GM12878 (cell line): ENCODE measurements at regions not wholly inside any gene's neighbourhood (a gene's known extent, or its start where the extent isn't known, plus 50 kb on each side); places are given as distances from the start of the nearest gene placed in this dataset.

Source experiments
- ATAC-seq: fragments of 200-7000 bp; cut with Tn5 transposase; 3 replicates; pipeline ENCODE4 v1.9.1; 2020; ENCODE audit warnings: mild to moderate bottlenecking, moderate library complexity
- BruUV-seq: library from RNA; stranded (reverse); fragments of 400-500 nt; replicated peaks from 2 replicates; lab custom pipeline; 2021; lab: Mats Ljungman, UMichigan
- CTCF ChIA-PET: fragments of 300-600 bp; sonication (Branson Sonifier 250); formaldehyde crosslinking; extraction: SDS; loops from one replicate; lab custom pipeline; 2021; ENCODE audit warnings: inconsistent platforms; lab: Yijun Ruan, JAX
- POLR2A ChIA-PET: fragments of 350-600 bp; formaldehyde crosslinking; extraction: SDS; loops from one replicate; lab custom pipeline; 2021; ENCODE audit warnings: inconsistent platforms; lab: Charles Lee
- RAD21 ChIA-PET: fragments of 300-600 bp; sonication (Branson Sonifier 250); formaldehyde crosslinking; loops from one replicate; lab custom pipeline; 2023; ENCODE audit warnings: antibody characterized with exemption; ENCODE audit not compliant: unreplicated experiment; lab: Charles Lee
- SMC1A ChIA-PET: fragments of 300-600 bp; sonication (Branson Sonifier 250); formaldehyde crosslinking; loops from one replicate; lab custom pipeline; 2023; ENCODE audit not compliant: unreplicated experiment, uncharacterized antibody; lab: Charles Lee
- DNase-seq: peaks from one replicate; pipeline ENCODE4 v3.0.0-alpha.2; 2011; ENCODE audit warnings: low read depth, low spot score
- FAIRE-seq: peaks from 3 replicates; lab custom pipeline; 2011; peaks lifted over from hg19 to GRCh38; lab: Jason Lieb, UNC
- H2AFZ ChIP-seq: 2 replicates; pipeline ENCODE4 v1.6.0; 2011; ENCODE audit warnings: low read depth, low read length, control low read depth; ENCODE audit not compliant: control insufficient read depth
- H3K27ac ChIP-seq: 2 replicates; pipeline ENCODE4 v1.5.1; 2011; ENCODE audit warnings: control low read depth; ENCODE audit not compliant: control insufficient read depth, insufficient read depth
- H3K27me3 ChIP-seq, 2 experiments: replicated peaks in 1 of 2; 2 replicates each; pipeline versions ENCODE4 v1.6.0 to v1.6.1; 2011; ENCODE audit warnings: low read length in 1 of 2; ENCODE audit not compliant: control insufficient read depth in 2 of 2, insufficient read depth in 2 of 2
- H3K36me3 ChIP-seq, 2 experiments: 2 replicates each; pipeline ENCODE4 v1.5.1; 2011; ENCODE audit warnings: low read length in 1 of 2; ENCODE audit not compliant: control insufficient read depth in 2 of 2, insufficient read depth in 2 of 2
- H3K4me1 ChIP-seq: 2 replicates; pipeline ENCODE4 v1.6.1; 2011; ENCODE audit warnings: mild to moderate bottlenecking, low read length, moderate library complexity, mixed read lengths; ENCODE audit not compliant: control insufficient read depth, insufficient read depth
- H3K4me2 ChIP-seq: 2 replicates; pipeline ENCODE4 v1.6.0; 2011; ENCODE audit warnings: control low read depth; ENCODE audit not compliant: control insufficient read depth, insufficient read depth
- H3K4me3 ChIP-seq: fragments of 200-600 bp; sonication (generic); 2 replicates; pipeline ENCODE4 v1.5.1; 2016
- H3K79me2 ChIP-seq: 2 replicates; pipeline ENCODE4 v1.6.0; 2011; ENCODE audit warnings: low read length; ENCODE audit not compliant: control insufficient read depth, insufficient read depth
- H3K9ac ChIP-seq: 2 replicates; pipeline ENCODE4 v1.8.0; 2011; ENCODE audit warnings: low read length, control low read depth, mixed read lengths; ENCODE audit not compliant: control insufficient read depth, insufficient read depth
- H3K9me3 ChIP-seq: replicated peaks from 3 replicates; pipeline ENCODE4 v1.5.1; 2011; ENCODE audit warnings: mild to moderate bottlenecking, low read length; ENCODE audit not compliant: control insufficient read depth, insufficient read depth
- H4K20me1 ChIP-seq: 2 replicates; pipeline ENCODE4 v1.6.0; 2011; ENCODE audit not compliant: control insufficient read depth, insufficient read depth
- CHD1 ChIP-seq: IDR thresholded peaks from 2 replicates; pipeline ENCODE4 v1.6.1; 2012; ENCODE audit warnings: low read depth, low read length, improper control_type of control experiment
- EGR1 ChIP-seq, 2 experiments: IDR thresholded peaks; 1 replicate in 1 of 2; 2 replicates in 1 of 2; pipeline ENCODE4 v1.6.1; 2011 to 2012; ENCODE audit warnings: low read depth in 2 of 2, low read length in 2 of 2, borderline replicate concordance in 1 of 2, mild to moderate bottlenecking in 1 of 2, moderate library complexity in 1 of 2
- HCFC1 ChIP-seq: fragments of 150-350 bp; IDR thresholded peaks from 2 replicates; pipeline ENCODE4 v1.6.1; 2014; ENCODE audit warnings: low read length
- IKZF1 ChIP-seq: fragments of 450-650 bp; conservative IDR thresholded peaks from 2 replicates; pipeline ENCODE4 v1.6.1; 2017; ENCODE audit warnings: antibody characterized with exemption, mild to moderate bottlenecking
- MEF2A ChIP-seq: IDR thresholded peaks from 2 replicates; pipeline ENCODE4 v1.6.1; 2011; ENCODE audit warnings: low read depth, mild to moderate bottlenecking, low read length, moderate library complexity; ENCODE audit not compliant: insufficient read depth
- NR2C1 ChIP-seq: fragments of 450-650 bp; IDR thresholded peaks from 2 replicates; pipeline ENCODE4 v1.6.1; 2017; ENCODE audit warnings: antibody characterized with exemption, mild to moderate bottlenecking, moderate library complexity
- NR2C2 ChIP-seq: IDR thresholded peaks from 2 replicates; pipeline ENCODE4 v1.6.1; 2011; ENCODE audit warnings: borderline replicate concordance, low read depth; ENCODE audit not compliant: control insufficient read depth, insufficient read length
- RAD21 ChIP-seq: IDR thresholded peaks from 2 replicates; pipeline ENCODE4 v1.6.1; 2011; ENCODE audit warnings: mild to moderate bottlenecking, low read depth, low read length, moderate library complexity; ENCODE audit not compliant: insufficient read depth
- RB1 ChIP-seq: fragments of 450-650 bp; formaldehyde crosslinking; IDR thresholded peaks from 2 replicates; pipeline ENCODE4 v1.6.1; 2017; ENCODE audit warnings: mild to moderate bottlenecking, borderline replicate concordance
- SIN3A ChIP-seq: IDR thresholded peaks from 2 replicates; pipeline ENCODE4 v1.6.1; 2012; ENCODE audit warnings: low read depth, low read length, improper control_type of control experiment
- SPI1 ChIP-seq: IDR thresholded peaks from 2 replicates; pipeline ENCODE4 v1.6.1; 2011; ENCODE audit warnings: low read depth, mild to moderate bottlenecking, low read length, moderate library complexity, borderline replicate concordance; ENCODE audit not compliant: insufficient read depth
- SREBF2 ChIP-seq: IDR thresholded peaks from 2 replicates; pipeline ENCODE4 v1.6.1; 2012; ENCODE audit warnings: mild to moderate bottlenecking, low read length
- YBX1 ChIP-seq: fragments of 450-650 bp; IDR thresholded peaks from 2 replicates; pipeline ENCODE4 v1.6.1; 2016; ENCODE audit warnings: antibody characterized with exemption
- ZBTB4 ChIP-seq: fragments of 450-650 bp; formaldehyde crosslinking; IDR thresholded peaks from 2 replicates; pipeline ENCODE4 v1.4.0; 2022; ENCODE audit warnings: mild to moderate bottlenecking, moderate library complexity
- ZNF217 ChIP-seq: fragments of 450-650 bp; IDR thresholded peaks from 2 replicates; pipeline ENCODE4 v1.6.1; 2017; ENCODE audit warnings: antibody characterized with exemption, mild to moderate bottlenecking
- ZSCAN29 ChIP-seq: fragments of 450-650 bp; IDR thresholded peaks from 2 replicates; pipeline ENCODE4 v1.6.1; 2017; ENCODE audit warnings: mild to moderate bottlenecking, moderate library complexity
- ZZZ3 ChIP-seq: IDR thresholded peaks from 2 replicates; pipeline ENCODE4 v1.6.1; 2011; ENCODE audit warnings: low read depth; ENCODE audit not compliant: control insufficient read depth, insufficient read length
- WGBS: methylation state at CpG from one replicate; pipeline ENCODE4 v1.1.6; 2016; ENCODE audit warnings: low lambda C conversion rate; ENCODE audit not compliant: insufficient replicate concordance, insufficient coverage; ENCODE audit errors: missing lambda C conversion rate; 5-methylcytosine and 5-hydroxymethylcytosine counted together
- in situ Hi-C: fragments of 300-500 bp; cut with MboI; formaldehyde crosslinking; loops from 9 replicates; pipeline ENCODE4 v1.14.3; 2018; ENCODE audit warnings: mixed read lengths
- intact Hi-C: fragments of 100-400 bp; cut with micrococcal nuclease; formaldehyde crosslinking; loops from one replicate; pipeline ENCODE4 v1.14.2; 2022; ENCODE audit not compliant: unreplicated experiment

- DNase-seq (no peak), FAIRE-seq (no peak), ATAC-seq (no peak)
- 72% methylated on average over 2 of the region's 2 CpGs for WGBS
- Histone ChIP-seq H3K4me1 (no peaks in the 10 kb centered on the region), H3K79me2 (no peaks in the 10 kb centered on the region), H3K27ac (no peak overlapping the region), H3K4me2 (no peak overlapping the region), H3K9me3 (no peaks in the 10 kb centered on the region), H2AFZ (no peak overlapping the region), H3K36me3 (no peaks in the 10 kb centered on the region), H3K4me3 (no peak overlapping the region), H3K9ac (no peak overlapping the region), H3K27me3 (no peaks in the 10 kb centered on the region), H4K20me1 (no peaks in the 10 kb centered on the region)
- CTCF ChIA-PET = no interaction called here
- intact Hi-C loops = no loop called here
- in situ Hi-C loops = no loop called here
- RAD21 ChIA-PET = no interaction called here
- SMC1A ChIA-PET = interaction anchor here (1.8 kb wide), 1 partner anchor 11 kb away, joined by 4 read pairs; no protein-coding TSS in a partner anchor
- POLR2A ChIA-PET = no interaction called here
- TF ChIP-seq ZBTB4 (CRISPR knock-in tag) (no peak), CHD1 (no peak), RAD21 (no peak), EGR1 (IDR thresholded peaks at IDR 0.05; ENCODE audit: borderline replicate concordance in 1 of 2, low read depth in 2 of 2, low read length in 2 of 2) (no peak), IKZF1 (no peak), ZNF217 (no peak), NR2C1 (no peak), HCFC1 (no peak), RB1 (no peak), SIN3A (no peak), SPI1 (no peak), NR2C2 (no peak), YBX1 (no peak), ZZZ3 (no peak), MEF2A (no peak), SREBF2 (no peak), ZSCAN29 (no peak)
- no TSS peak for BruUV-seq
These were observed 140.7 kb upstream of the PWP1 start for GRCh38 chr12:107544937-107545336.
